A673 (cell line): ENCODE measurements at regions not wholly inside any gene's neighbourhood (a gene's known extent, or its start where the extent isn't known, plus 50 kb on each side); places are given as distances from the start of the nearest gene placed in this dataset.

ENCODE experiments used
- BruUV-seq: library from RNA; stranded (reverse); fragments of 400-500 nt; replicated peaks from 2 replicates; lab custom pipeline; 2021; lab: Mats Ljungman, UMichigan
- CTCF ChIA-PET: fragments of 300-600 bp; sonication (Branson Sonifier 250); formaldehyde crosslinking; loops from one replicate; lab custom pipeline; 2022; ENCODE audit warnings: antibody characterized with exemption; lab: Charles Lee
- POLR2A ChIA-PET: fragments of 300-600 bp; sonication (Branson Sonifier 250); formaldehyde crosslinking; loops from one replicate; lab custom pipeline; 2022; ENCODE audit warnings: antibody characterized with exemption; ENCODE audit not compliant: low non-redundant PET; lab: Charles Lee
- DNase-seq: peaks from one replicate; pipeline ENCODE4 v3.0.0-alpha.2; 2015; ENCODE audit warnings: low spot score
- H3K27ac ChIP-seq: fragments of 200-600 bp; sonication (generic); 2 replicates; pipeline ENCODE4 v1.5.1; 2016; ENCODE audit warnings: mixed run types, low read depth, mild to moderate bottlenecking, mixed read lengths, antibody characterized with exemption, low read length; ENCODE audit not compliant: poor library complexity, severe bottlenecking
- H3K27me3 ChIP-seq: fragments of 200-600 bp; sonication (generic); replicated peaks from 2 replicates; pipeline ENCODE4 v1.6.1; 2017; ENCODE audit warnings: mixed run types, low read depth, mild to moderate bottlenecking, mixed read lengths, antibody characterized with exemption, low read length; ENCODE audit not compliant: insufficient read depth, poor library complexity
- H3K36me3 ChIP-seq: fragments of 200-600 bp; sonication (generic); 2 replicates; pipeline ENCODE4 v1.6.1; 2016; ENCODE audit warnings: mixed run types, mild to moderate bottlenecking, mixed read lengths, antibody characterized with exemption, low read length; ENCODE audit not compliant: insufficient read depth, poor library complexity, severe bottlenecking
- H3K4me1 ChIP-seq: fragments of 200-600 bp; sonication (generic); 2 replicates; pipeline ENCODE4 v1.6.1; 2017; ENCODE audit warnings: mixed run types, mild to moderate bottlenecking, mixed read lengths, antibody characterized with exemption, low read length; ENCODE audit not compliant: insufficient read depth, poor library complexity, severe bottlenecking
- H3K4me3 ChIP-seq: fragments of 200-600 bp; sonication (generic); 2 replicates; pipeline ENCODE4 v1.5.1; 2016; ENCODE audit warnings: low read depth, mixed run types, mild to moderate bottlenecking, mixed read lengths, low read length; ENCODE audit not compliant: poor library complexity, severe bottlenecking
- H3K9me3 ChIP-seq: fragments of 200-600 bp; sonication (generic); 2 replicates; pipeline ENCODE4 v1.6.1; 2016; ENCODE audit warnings: mixed run types, low read depth, mild to moderate bottlenecking, mixed read lengths, antibody characterized with exemption, low read length; ENCODE audit not compliant: poor library complexity, severe bottlenecking
- CTCF ChIP-seq: fragments of 300-800, 200-600 bp; sonication (generic); conservative IDR thresholded peaks from 2 replicates; pipeline ENCODE4 v1.5.1; 2017; ENCODE audit warnings: low read depth, mild to moderate bottlenecking, antibody characterized with exemption, low read length, moderate library complexity, mixed read lengths
- EZH2 ChIP-seq: fragments of 200-600 bp; sonication (generic); IDR thresholded peaks from 2 replicates; pipeline ENCODE4 v1.6.1; 2017; ENCODE audit warnings: borderline replicate concordance, low read depth, mild to moderate bottlenecking, mixed read lengths, antibody characterized with exemption, low read length; ENCODE audit not compliant: poor library complexity, severe bottlenecking
- intact Hi-C: fragments of 100-400 bp; cut with micrococcal nuclease; formaldehyde crosslinking; loops from one replicate; pipeline ENCODE4 v1.10.0; 2022; ENCODE audit not compliant: unreplicated experiment

- no peak for TF ChIP-seq EZH2
- TF ChIP-seq CTCF: no peak
- no TSS peak for BruUV-seq
- intact Hi-C loops: no loop called here
- CTCF ChIA-PET: no interaction called here
- Histone ChIP-seq H3K36me3 (no peaks in the 10 kb centered on the region), H3K4me1 (no peaks in the 10 kb centered on the region), H3K9me3 (no peaks in the 10 kb centered on the region), H3K27ac (no peak overlapping the region), H3K27me3 (no peaks in the 10 kb centered on the region), H3K4me3 (no peak overlapping the region)
- DNase-seq: no peak
- POLR2A ChIA-PET: no interaction called here
These were observed 94.3 kb upstream of the ADO start for GRCh38 chr10:62710182-62710581.

- intact Hi-C loops: no loop called here
- BruUV-seq: no TSS peak
- Histone ChIP-seq H3K4me1 (no peaks in the 10 kb centered on the region), H3K4me3 (no peak overlapping the region), H3K36me3 (no peaks in the 10 kb centered on the region), H3K27me3 (no peaks in the 10 kb centered on the region), H3K27ac (no peak overlapping the region), H3K9me3 (no peaks in the 10 kb centered on the region)
- no peak for DNase-seq
- TF ChIP-seq EZH2: no peak
- TF ChIP-seq CTCF: no peak
- ChIA-PET POLR2A (no interaction called here), CTCF (no interaction called here)
These were observed 89.1 kb upstream of the ADO start for GRCh38 chr10:62715383-62715782.

GRCh38 chr10:62718585-62718984 is 85.9 kb upstream of the ADO start:
- H3K36me3 ChIP-seq: no peaks in the 10 kb centered on the region
- H3K4me1 ChIP-seq: no peaks in the 10 kb centered on the region
- no peak overlapping the region for H3K4me3 ChIP-seq
- CTCF ChIA-PET: no interaction called here
- DNase-seq: no peak
- POLR2A ChIA-PET: no interaction called here
- no peaks in the 10 kb centered on the region for H3K27me3 ChIP-seq
- no peaks in the 10 kb centered on the region for H3K9me3 ChIP-seq
- no peak for TF ChIP-seq EZH2
- TF ChIP-seq CTCF: no peak
- no peak overlapping the region for H3K27ac ChIP-seq
- intact Hi-C loops: no loop called here
- no TSS peak for BruUV-seq
